Prostate gland (tissue), 2 donors: ENCODE measurements at regions not wholly inside any gene's neighbourhood (a gene's known extent, or its start where the extent isn't known, plus 50 kb on each side); places are given as distances from the start of the nearest gene placed in this dataset.

ENCODE experiments used
- POLR2A ChIP-seq: fragments of 450-650 bp; IDR thresholded peaks from one replicate; pipeline ENCODE4 v1.6.1; 2016; ENCODE audit warnings: antibody characterized with exemption, mild to moderate bottlenecking
- POLR2AphosphoS5 ChIP-seq: sonication (generic); formaldehyde crosslinking; IDR thresholded peaks from one replicate; pipeline ENCODE4 v1.6.1; 2017; ENCODE audit warnings: antibody characterized with exemption
- TF ChIP-seq, protein P1 (sequence below), 4 experiments: fragments of 200-600 bp in 2 of 4; fragments of 450-650 bp in 2 of 4; sonication (generic) in 2 of 4; IDR thresholded peaks; 1 replicate in 3 of 4; 2 replicates in 1 of 4; pipeline ENCODE4 v1.5.1; 2016 to 2019; ENCODE audit warnings: antibody characterized with exemption in 4 of 4, mild to moderate bottlenecking in 2 of 4, moderate library complexity in 2 of 4

DNA sequence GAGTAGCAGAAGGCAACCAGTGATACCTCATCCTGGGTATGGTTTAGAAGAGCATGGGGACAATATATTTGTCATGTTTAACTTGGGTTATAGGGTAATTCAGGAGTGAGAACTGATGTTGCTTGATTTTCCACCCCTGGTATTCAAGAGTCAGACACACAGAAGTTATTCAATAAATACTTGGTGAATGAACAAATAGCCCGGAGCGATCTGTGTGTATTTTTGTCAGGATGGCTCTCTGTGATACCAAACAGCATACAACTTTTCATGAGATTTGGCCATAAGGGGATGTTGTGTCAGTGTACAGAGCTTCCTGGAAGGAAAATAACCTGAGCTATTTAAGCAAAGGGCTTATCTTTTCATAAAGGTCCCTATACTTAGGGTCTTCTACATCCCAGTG, 270.2 kb upstream of the C1orf87 start:
- TF ChIP-seq, protein P1, sequence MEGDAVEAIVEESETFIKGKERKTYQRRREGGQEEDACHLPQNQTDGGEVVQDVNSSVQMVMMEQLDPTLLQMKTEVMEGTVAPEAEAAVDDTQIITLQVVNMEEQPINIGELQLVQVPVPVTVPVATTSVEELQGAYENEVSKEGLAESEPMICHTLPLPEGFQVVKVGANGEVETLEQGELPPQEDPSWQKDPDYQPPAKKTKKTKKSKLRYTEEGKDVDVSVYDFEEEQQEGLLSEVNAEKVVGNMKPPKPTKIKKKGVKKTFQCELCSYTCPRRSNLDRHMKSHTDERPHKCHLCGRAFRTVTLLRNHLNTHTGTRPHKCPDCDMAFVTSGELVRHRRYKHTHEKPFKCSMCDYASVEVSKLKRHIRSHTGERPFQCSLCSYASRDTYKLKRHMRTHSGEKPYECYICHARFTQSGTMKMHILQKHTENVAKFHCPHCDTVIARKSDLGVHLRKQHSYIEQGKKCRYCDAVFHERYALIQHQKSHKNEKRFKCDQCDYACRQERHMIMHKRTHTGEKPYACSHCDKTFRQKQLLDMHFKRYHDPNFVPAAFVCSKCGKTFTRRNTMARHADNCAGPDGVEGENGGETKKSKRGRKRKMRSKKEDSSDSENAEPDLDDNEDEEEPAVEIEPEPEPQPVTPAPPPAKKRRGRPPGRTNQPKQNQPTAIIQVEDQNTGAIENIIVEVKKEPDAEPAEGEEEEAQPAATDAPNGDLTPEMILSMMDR (IDR thresholded peaks at IDR 0.05), result no peak
- TF ChIP-seq POLR2A (no peak), POLR2AphosphoS5 (no peak)
